IMR-90 (cell line): ENCODE measurements at regions not wholly inside any gene's neighbourhood (a gene's known extent, or its start where the extent isn't known, plus 50 kb on each side); places are given as distances from the start of the nearest gene placed in this dataset.

Source experiments
- ATAC-seq: fragments of 200-7000 bp; cut with Tn5 transposase; 2 replicates; pipeline ENCODE4 v1.9.1; 2020; ENCODE audit warnings: low read depth, mild to moderate bottlenecking, moderate library complexity
- BruUV-seq: library from RNA; stranded (reverse); fragments of 400-500 nt; replicated peaks from 2 replicates; lab custom pipeline; 2021; lab: Mats Ljungman, UMichigan
- CTCF ChIA-PET: fragments of 300-600 bp; formaldehyde crosslinking; extraction: SDS; loops from one replicate; lab custom pipeline; 2021; ENCODE audit warnings: antibody characterized with exemption; lab: Yijun Ruan, JAX
- POLR2A ChIA-PET: fragments of 300-600 bp; sonication (Branson Sonifier 250); formaldehyde crosslinking; loops from one replicate; lab custom pipeline; 2022; ENCODE audit warnings: antibody characterized with exemption; ENCODE audit not compliant: unreplicated experiment; lab: Charles Lee
- DNase-seq: peaks from one replicate; pipeline ENCODE4 v3.0.0; 2013
- H2AFZ ChIP-seq: replicated peaks from 2 replicates; pipeline ENCODE3; 2013; ENCODE audit warnings: low read length, mild to moderate bottlenecking; ENCODE audit not compliant: poor library complexity
- H2AK5ac ChIP-seq: 2 replicates; pipeline ENCODE4 v1.6.1; 2013; ENCODE audit warnings: low read depth, low read length, inconsistent platforms
- H2AK9ac ChIP-seq: replicated peaks from 2 replicates; pipeline ENCODE3; 2013; ENCODE audit warnings: mild to moderate bottlenecking, low read depth, low read length, moderate library complexity; ENCODE audit not compliant: poor library complexity
- H2BK120ac ChIP-seq: 2 replicates; pipeline ENCODE4 v1.6.1; 2013; ENCODE audit warnings: low read depth, low read length, inconsistent platforms
- H2BK15ac ChIP-seq: 3 replicates; pipeline ENCODE4 v1.6.1; 2013; ENCODE audit warnings: low read depth, low read length, inconsistent platforms
- H2BK20ac ChIP-seq: 2 replicates; pipeline ENCODE4 v1.6.1; 2013; ENCODE audit warnings: low read depth, mild to moderate bottlenecking, inconsistent platforms, low read length, moderate library complexity
- H2BK5ac ChIP-seq: 2 replicates; pipeline ENCODE4 v1.6.1; 2013; ENCODE audit warnings: mild to moderate bottlenecking, low read depth, low read length, inconsistent platforms; ENCODE audit not compliant: poor library complexity, severe bottlenecking
- H3K14ac ChIP-seq: replicated peaks from 2 replicates; pipeline ENCODE4 v1.6.1; 2013; ENCODE audit warnings: low read depth, low read length, inconsistent platforms
- H3K18ac ChIP-seq: 2 replicates; pipeline ENCODE4 v1.6.1; 2013; ENCODE audit warnings: low read depth, low read length, control low read depth
- H3K23ac ChIP-seq: 2 replicates; pipeline ENCODE4 v1.6.1; 2013; ENCODE audit warnings: low read depth, low read length, inconsistent platforms
- H3K27ac ChIP-seq: 2 replicates; pipeline ENCODE4 v1.5.1; 2013; ENCODE audit warnings: mild to moderate bottlenecking, control low read depth, low read length; ENCODE audit not compliant: insufficient read depth
- H3K27me3 ChIP-seq: 2 replicates; pipeline ENCODE4 v1.6.1; 2013; ENCODE audit warnings: low read length; ENCODE audit not compliant: control insufficient read depth, insufficient read depth
- H3K36me3 ChIP-seq: 2 replicates; pipeline ENCODE4 v1.6.1; 2013; ENCODE audit warnings: low read length, mixed read lengths; ENCODE audit not compliant: control insufficient read depth, insufficient read depth
- H3K4ac ChIP-seq: 2 replicates; pipeline ENCODE4 v1.6.1; 2013; ENCODE audit warnings: low read depth, low read length, inconsistent platforms
- H3K4me1 ChIP-seq: 2 replicates; pipeline ENCODE4 v1.6.1; 2013; ENCODE audit warnings: low read length, mixed read lengths; ENCODE audit not compliant: control insufficient read depth, insufficient read depth
- H3K4me2 ChIP-seq: 2 replicates; pipeline ENCODE4 v1.6.1; 2013; ENCODE audit warnings: low read depth, mild to moderate bottlenecking, control low read depth, low read length, moderate library complexity
- H3K4me3 ChIP-seq: 2 replicates; pipeline ENCODE4 v1.5.1; 2013; ENCODE audit warnings: low read depth, mild to moderate bottlenecking, control low read depth, low read length, moderate library complexity; ENCODE audit not compliant: insufficient read depth
- H3K56ac ChIP-seq: 2 replicates; pipeline ENCODE4 v1.6.1; 2013; ENCODE audit warnings: low read length, inconsistent platforms; ENCODE audit not compliant: insufficient read depth; ENCODE audit errors: extremely low read depth
- H3K79me1 ChIP-seq, 2 experiments: 2 replicates each; pipeline ENCODE4 v1.6.1; 2013; ENCODE audit warnings: low read length in 2 of 2, inconsistent platforms in 1 of 2, low read depth in 1 of 2
- H3K9ac ChIP-seq: 2 replicates; pipeline ENCODE4 v1.6.1; 2013; ENCODE audit warnings: low read depth, low read length, control low read depth
- H3K9me1 ChIP-seq: 2 replicates; pipeline ENCODE4 v1.6.1; 2013; ENCODE audit warnings: low read length, inconsistent platforms; ENCODE audit not compliant: insufficient read depth
- H3K9me3 ChIP-seq: 2 replicates; pipeline ENCODE4 v1.6.1; 2013; ENCODE audit warnings: low read length; ENCODE audit not compliant: control insufficient read depth, insufficient read depth
- H4K20me1 ChIP-seq: 2 replicates; pipeline ENCODE4 v1.6.1; 2013; ENCODE audit warnings: low read length, inconsistent platforms; ENCODE audit not compliant: insufficient read depth
- H4K5ac ChIP-seq: 2 replicates; pipeline ENCODE4 v1.6.1; 2013; ENCODE audit warnings: mild to moderate bottlenecking, low read depth, low read length, control low read depth
- H4K8ac ChIP-seq, 2 experiments: 2 replicates each; pipeline ENCODE4 v1.6.1; 2013; ENCODE audit warnings: low read depth in 2 of 2, low read length in 2 of 2, control low read depth in 1 of 2, inconsistent platforms in 1 of 2
- H4K91ac ChIP-seq: 2 replicates; pipeline ENCODE4 v1.6.1; 2013; ENCODE audit warnings: low read depth, low read length, inconsistent platforms; ENCODE audit not compliant: insufficient read depth
- BHLHE40 ChIP-seq: fragments of 150-350 bp; IDR thresholded peaks from 2 replicates; pipeline ENCODE4 v1.6.1; 2016; ENCODE audit warnings: mild to moderate bottlenecking, low read depth, low read length
- CEBPB ChIP-seq: IDR thresholded peaks from 2 replicates; pipeline ENCODE4 v1.6.1; 2012; ENCODE audit warnings: low read depth, low read length, improper control_type of control experiment
- FOS ChIP-seq: fragments of 150-350 bp; IDR thresholded peaks from 2 replicates; pipeline ENCODE4 v1.6.1; 2016; ENCODE audit warnings: low read depth, low read length
- MAFK ChIP-seq: IDR thresholded peaks from 2 replicates; pipeline ENCODE4 v1.6.1; 2012; ENCODE audit warnings: low read depth, low read length, improper control_type of control experiment
- MAZ ChIP-seq: IDR thresholded peaks from 2 replicates; pipeline ENCODE4 v1.6.1; 2012; ENCODE audit warnings: low read depth, mild to moderate bottlenecking, low read length, improper control_type of control experiment, moderate library complexity, borderline replicate concordance
- MXI1 ChIP-seq: IDR thresholded peaks from 2 replicates; pipeline ENCODE4 v1.6.1; 2012; ENCODE audit warnings: low read depth, mild to moderate bottlenecking, low read length, moderate library complexity, borderline replicate concordance
- NFE2L2 ChIP-seq: fragments of 150-350 bp; IDR thresholded peaks from 2 replicates; pipeline ENCODE4 v1.6.1; 2016; ENCODE audit warnings: low read depth, mild to moderate bottlenecking, low read length
- POLR2A ChIP-seq: IDR thresholded peaks from 2 replicates; pipeline ENCODE4 v1.6.1; 2012; ENCODE audit warnings: mild to moderate bottlenecking, low read depth, low read length
- RAD21 ChIP-seq: IDR thresholded peaks from 2 replicates; pipeline ENCODE4 v1.6.1; 2012; ENCODE audit warnings: low read length, improper control_type of control experiment
- RCOR1 ChIP-seq: IDR thresholded peaks from 2 replicates; pipeline ENCODE4 v1.6.1; 2012; ENCODE audit warnings: mild to moderate bottlenecking, low read length, improper control_type of control experiment; ENCODE audit not compliant: insufficient replicate concordance
- RFX5 ChIP-seq: IDR thresholded peaks from 2 replicates; pipeline ENCODE4 v1.8.0; 2012; ENCODE audit warnings: low read depth, mild to moderate bottlenecking, low read length, moderate library complexity
- WGBS, 2 experiments: methylation state at CpG; one replicate each; pipeline versions ENCODE4 v1.1.5 to v1.1.7; 2013; ENCODE audit warnings: missing lambda C conversion rate in 2 of 2; ENCODE audit not compliant: insufficient read length in 1 of 2; ENCODE audit errors: extremely low coverage in 2 of 2; 5-methylcytosine and 5-hydroxymethylcytosine counted together
- dilution Hi-C: fragments of 300-500 bp; cut with HindIII; formaldehyde crosslinking; loops from one replicate; pipeline ENCODE4 v1.14.3; 2018; ENCODE audit warnings: low sequenced_read_pairs; ENCODE audit not compliant: unreplicated experiment
- in situ Hi-C: fragments of 300-500 bp; cut with MboI; formaldehyde crosslinking; loops from 3 replicates; pipeline ENCODE4 v1.14.3; 2019; ENCODE audit warnings: low sequenced_read_pairs, inconsistent platforms, mixed read lengths
- intact Hi-C: fragments of 100-400 bp; cut with micrococcal nuclease; formaldehyde crosslinking; loops from 2 replicates; pipeline ENCODE4 v1.10.0; 2022
- TF ChIP-seq, protein P1 (sequence below): fragments of 150-350 bp; IDR thresholded peaks from 2 replicates; pipeline ENCODE4 v1.6.1; 2016; ENCODE audit warnings: low read depth, mild to moderate bottlenecking, low read length, moderate library complexity, borderline replicate concordance
- TF ChIP-seq, protein P2 (sequence below): conservative IDR thresholded peaks from 2 replicates; pipeline ENCODE4 v1.5.1; 2012; ENCODE audit warnings: mild to moderate bottlenecking, low read depth, low read length, improper control_type of control experiment
- TF ChIP-seq, protein P3 (sequence below): fragments of 150-350 bp; IDR thresholded peaks from 2 replicates; pipeline ENCODE4 v1.6.1; 2017; ENCODE audit warnings: mild to moderate bottlenecking, antibody characterized with exemption, low read length, low read depth

DNA sequence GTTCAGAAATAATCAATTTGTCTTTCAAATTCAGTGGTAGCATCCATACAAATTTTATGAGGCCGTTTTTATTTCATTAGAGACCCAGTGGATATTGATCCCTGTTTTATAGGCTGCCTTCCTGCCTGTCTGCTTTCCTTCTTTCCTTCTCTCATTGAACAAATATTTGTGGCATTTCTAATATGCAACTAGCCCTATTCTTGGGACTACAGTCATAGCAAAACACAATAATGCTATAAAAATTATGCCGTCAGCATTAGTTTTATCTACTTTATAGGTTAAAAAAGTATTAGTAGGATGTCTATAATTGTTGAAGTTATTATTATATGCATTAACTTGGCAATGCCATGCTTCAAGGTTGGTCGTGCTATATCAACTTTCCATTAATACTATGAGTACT is 2037.8 kb upstream of the LRRTM1 start:
- TF ChIP-seq, protein P1, sequence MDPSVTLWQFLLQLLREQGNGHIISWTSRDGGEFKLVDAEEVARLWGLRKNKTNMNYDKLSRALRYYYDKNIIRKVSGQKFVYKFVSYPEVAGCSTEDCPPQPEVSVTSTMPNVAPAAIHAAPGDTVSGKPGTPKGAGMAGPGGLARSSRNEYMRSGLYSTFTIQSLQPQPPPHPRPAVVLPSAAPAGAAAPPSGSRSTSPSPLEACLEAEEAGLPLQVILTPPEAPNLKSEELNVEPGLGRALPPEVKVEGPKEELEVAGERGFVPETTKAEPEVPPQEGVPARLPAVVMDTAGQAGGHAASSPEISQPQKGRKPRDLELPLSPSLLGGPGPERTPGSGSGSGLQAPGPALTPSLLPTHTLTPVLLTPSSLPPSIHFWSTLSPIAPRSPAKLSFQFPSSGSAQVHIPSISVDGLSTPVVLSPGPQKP, result no peak
- no peak for TF ChIP-seq RAD21
- TF ChIP-seq MAFK, result no peak
- TF ChIP-seq MXI1, result no peak
- TF ChIP-seq, protein P2, sequence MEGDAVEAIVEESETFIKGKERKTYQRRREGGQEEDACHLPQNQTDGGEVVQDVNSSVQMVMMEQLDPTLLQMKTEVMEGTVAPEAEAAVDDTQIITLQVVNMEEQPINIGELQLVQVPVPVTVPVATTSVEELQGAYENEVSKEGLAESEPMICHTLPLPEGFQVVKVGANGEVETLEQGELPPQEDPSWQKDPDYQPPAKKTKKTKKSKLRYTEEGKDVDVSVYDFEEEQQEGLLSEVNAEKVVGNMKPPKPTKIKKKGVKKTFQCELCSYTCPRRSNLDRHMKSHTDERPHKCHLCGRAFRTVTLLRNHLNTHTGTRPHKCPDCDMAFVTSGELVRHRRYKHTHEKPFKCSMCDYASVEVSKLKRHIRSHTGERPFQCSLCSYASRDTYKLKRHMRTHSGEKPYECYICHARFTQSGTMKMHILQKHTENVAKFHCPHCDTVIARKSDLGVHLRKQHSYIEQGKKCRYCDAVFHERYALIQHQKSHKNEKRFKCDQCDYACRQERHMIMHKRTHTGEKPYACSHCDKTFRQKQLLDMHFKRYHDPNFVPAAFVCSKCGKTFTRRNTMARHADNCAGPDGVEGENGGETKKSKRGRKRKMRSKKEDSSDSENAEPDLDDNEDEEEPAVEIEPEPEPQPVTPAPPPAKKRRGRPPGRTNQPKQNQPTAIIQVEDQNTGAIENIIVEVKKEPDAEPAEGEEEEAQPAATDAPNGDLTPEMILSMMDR, result no peak
- no peak for TF ChIP-seq FOS
- TF ChIP-seq NFE2L2, result no peak
- no peak for TF ChIP-seq RCOR1
- TF ChIP-seq, protein P3, sequence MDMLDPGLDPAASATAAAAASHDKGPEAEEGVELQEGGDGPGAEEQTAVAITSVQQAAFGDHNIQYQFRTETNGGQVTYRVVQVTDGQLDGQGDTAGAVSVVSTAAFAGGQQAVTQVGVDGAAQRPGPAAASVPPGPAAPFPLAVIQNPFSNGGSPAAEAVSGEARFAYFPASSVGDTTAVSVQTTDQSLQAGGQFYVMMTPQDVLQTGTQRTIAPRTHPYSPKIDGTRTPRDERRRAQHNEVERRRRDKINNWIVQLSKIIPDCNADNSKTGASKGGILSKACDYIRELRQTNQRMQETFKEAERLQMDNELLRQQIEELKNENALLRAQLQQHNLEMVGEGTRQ, result no peak
- no peak for TF ChIP-seq BHLHE40
- no peak for TF ChIP-seq CEBPB
- no peak for TF ChIP-seq POLR2A
- TF ChIP-seq RFX5, result no peak
- no peak for TF ChIP-seq MAZ
- dilution Hi-C loops, result no loop called here

More for the DNA sequence above, 2037.8 kb upstream of the LRRTM1 start:
- Histone ChIP-seq H3K4me2 (no peak overlapping the region), H3K9me3 (no peaks in the 10 kb centered on the region), H2AK9ac (no peak overlapping the region), H2BK20ac (no peak overlapping the region), H2BK15ac (no peak overlapping the region), H3K56ac (no peak overlapping the region), H3K27me3 (no peaks in the 10 kb centered on the region), H4K20me1 (no peaks in the 10 kb centered on the region), H4K8ac (no peak overlapping the region), H4K91ac (no peak overlapping the region), H2BK5ac (no peak overlapping the region), H3K4ac (no peak overlapping the region), H4K5ac (no peak overlapping the region), H3K4me1 (no peaks in the 10 kb centered on the region), H2BK120ac (no peak overlapping the region), H3K79me1 (no peaks in the 10 kb centered on the region), H3K9me1 (no peaks in the 10 kb centered on the region), H3K23ac (no peak overlapping the region), H2AK5ac (no peak overlapping the region), H3K27ac (no peak overlapping the region), H3K14ac (no peak overlapping the region), H2AFZ (no peak overlapping the region), H3K36me3 (no peaks in the 10 kb centered on the region), H3K9ac (no peak overlapping the region), H3K18ac (no peak overlapping the region), H3K4me3 (no peak overlapping the region)
- CTCF ChIA-PET, result no interaction called here
- ATAC-seq, result no peak
- no TSS peak for BruUV-seq
- intact Hi-C loops (no loop called here), in situ Hi-C loops (no loop called here)
- WGBS, 2 experiments, result no CpG with 5 or more reads among the region's 3 CpGs
- DNase-seq, result no peak
- POLR2A ChIA-PET, result no interaction called here
